Right hindlimb (tissue), 1 donor: ENCODE measurements at regions not wholly inside any gene's neighbourhood (a gene's known extent, or its start where the extent isn't known, plus 50 kb on each side); places are given as distances from the start of the nearest gene placed in this dataset.

ENCODE experiments used
- DNase-seq: peaks from one replicate; pipeline ENCODE4 v3.0.0-alpha.2; 2018

DNA sequence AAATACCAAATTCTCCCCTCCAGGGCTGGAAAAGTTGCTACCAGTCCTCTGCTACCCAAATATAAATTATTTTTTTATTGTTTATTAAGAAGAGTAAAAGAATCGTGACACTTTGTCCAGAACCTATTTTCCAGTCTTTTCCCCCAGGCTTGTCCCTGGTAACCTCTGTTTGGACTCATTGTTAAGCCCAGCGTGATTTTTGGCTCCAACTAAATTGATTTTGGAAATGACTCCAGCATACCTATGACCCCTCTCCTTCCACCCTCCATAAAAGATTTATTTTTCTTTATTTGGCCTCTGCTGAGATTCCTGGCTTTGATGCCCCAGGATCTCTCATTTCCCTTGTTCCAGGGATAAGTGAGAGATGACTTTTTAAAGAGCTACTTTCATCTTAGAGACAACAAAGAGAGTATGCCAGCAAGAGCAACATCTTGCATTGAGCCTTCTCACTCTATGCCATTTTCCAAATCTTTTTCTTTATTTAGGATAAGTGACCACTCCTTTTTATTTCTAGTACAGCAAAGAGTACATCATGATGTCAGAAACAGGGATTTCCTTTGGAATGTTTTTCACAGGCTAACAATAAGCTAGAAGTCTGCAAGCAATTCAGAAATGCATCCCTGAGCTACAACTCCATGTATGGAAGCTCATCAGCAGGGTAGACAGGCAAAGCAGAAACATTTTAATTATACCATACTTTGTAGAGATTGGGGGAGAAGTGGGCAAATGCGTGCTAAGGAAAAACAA, 75.8 kb downstream of the DAD1 start:
- no peak for DNase-seq

DNA sequence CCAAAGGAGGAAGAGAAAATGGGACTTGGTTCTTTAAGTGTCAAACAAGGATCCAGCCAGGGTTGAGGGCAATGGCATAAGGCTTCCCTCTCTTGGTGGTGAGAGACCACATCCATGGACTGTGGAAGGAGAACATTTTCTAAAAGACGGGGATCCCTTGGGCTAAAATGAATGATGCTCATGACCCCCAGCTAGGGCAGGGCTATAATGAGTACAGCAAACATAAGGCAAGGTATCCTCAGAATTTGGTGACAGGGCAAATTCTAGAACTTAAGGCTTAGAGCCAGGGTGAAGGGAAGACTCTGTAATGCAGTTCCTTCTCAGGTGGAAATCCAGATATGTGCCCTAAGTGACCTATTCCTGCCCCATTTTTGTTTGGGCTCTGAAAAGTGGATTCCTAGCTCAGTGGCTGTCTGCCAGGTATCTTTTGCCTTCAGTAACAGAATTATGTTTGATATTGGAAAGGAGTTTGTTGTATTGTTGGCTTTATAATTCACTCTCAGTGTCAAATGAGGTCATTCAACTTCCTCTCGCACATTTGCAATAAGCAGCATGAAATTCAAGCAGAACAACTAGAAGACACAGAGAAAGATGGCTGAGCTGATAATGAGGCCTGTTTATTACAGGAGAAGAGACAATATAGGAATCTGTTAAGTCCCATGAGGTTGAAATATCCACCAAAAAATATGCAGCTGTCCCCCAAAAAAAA, 76.8 kb downstream of the DAD1 start:
- DNase-seq, result no peak

DNA sequence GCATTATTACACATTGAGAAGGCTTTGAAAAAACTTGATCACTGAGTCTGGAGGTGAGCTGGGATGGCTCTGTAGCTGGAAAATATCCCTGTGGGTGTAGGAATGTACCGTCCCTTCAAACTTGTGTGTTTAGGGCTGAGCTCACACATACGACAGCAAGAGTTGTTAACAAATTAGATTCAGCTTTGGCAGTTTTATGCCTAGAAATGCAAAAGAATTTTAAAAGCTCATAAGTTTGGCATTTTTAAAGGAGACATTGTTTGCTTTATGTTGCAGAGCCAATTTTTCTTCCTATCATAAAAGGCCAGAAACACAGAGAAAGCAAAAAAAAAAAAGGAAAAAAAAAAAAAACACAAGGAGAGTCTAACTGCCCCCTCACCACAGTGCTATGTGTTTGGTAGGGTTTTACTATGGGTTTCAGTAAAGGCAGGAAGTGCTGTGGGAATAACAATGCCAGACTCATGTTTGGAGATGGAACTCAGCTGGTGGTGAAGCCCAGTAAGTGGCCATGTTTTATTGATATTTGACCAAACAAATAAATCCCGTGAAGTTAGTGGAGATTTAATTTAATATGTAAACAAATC, 78.4 kb downstream of the DAD1 start:
- DNase-seq, result no peak

DNA sequence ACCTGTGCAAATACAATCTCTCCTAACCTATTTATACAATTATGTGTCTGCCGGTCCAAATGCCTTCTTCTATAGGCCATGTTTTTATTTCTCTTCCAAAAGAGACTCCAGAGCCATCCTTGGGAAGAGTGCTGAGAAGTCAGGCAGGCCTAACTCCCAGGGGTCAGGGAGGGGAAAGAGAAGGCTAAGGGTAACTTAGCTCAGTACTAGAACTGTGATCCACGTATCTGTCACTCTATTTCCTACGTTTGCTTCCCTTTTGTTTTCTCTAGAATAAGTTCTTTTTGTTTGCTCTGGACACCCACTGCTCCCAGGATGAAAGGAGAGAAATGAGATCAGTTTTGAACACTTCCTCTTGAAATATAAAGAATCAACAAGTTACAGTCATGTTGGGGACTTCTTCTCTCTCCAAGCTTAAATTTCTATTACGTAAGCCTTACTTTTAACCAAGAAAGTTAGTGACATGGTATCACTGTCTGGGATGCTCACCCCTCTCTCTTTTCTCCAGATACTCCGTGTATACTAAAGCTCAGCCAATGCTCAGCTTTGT, 79.2 kb downstream of the DAD1 start:
- DNase-seq, result no peak

DNA sequence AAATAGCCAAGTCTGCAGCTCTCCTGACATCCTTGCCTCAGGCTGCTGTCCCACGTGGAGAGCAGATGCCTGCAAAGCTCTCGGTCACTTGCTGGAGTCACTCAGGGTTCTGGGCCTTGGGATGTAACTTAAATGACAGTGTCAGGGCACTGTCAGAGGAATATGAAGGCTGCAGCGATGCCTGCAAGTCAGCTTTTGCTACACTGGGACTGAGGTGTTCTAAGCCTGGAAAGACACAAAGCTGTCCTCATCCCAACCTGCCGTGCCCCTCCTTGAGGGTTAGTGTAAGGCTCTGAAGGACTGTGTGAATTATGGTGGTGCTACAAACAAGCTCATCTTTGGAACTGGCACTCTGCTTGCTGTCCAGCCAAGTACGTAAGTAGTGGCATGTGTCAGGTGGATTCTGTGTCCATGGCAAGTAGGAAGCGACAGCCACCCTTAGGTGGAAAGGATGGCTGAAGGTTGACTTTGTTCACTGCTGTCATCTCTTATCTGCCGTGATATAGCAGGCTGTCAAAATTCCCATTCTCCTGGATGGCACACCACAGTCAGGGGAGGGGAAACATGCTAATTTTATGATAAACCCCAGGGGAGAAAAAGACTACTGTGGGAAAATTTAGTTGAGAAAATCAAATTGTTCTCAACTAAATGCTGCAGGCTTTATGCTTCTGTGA, 79.9 kb downstream of the DAD1 start:
- no peak for DNase-seq

DNA sequence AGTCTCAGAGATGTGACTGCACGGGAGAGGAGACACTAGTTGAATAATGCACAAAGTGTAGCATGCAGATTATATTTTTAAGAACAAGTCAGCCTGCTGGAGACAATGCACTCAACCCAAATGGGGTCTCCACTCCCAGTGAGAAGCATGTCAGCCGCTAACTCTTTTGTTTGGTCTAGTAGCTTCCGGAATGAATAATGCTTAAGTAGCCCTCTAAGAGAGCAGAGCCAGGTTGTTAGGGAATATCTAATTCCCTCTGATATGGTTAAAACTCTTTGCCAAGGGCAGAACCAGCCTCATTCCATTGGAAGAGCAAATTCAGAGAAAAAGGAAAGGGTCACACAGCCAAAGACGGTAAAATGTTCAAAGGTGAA, 80.4 kb downstream of the DAD1 start:
- DNase-seq, result no peak

- DNase-seq, result no peak
Measured at GRCh38 chr14:22508150-22508457, 80.9 kb downstream of the DAD1 start.

DNA sequence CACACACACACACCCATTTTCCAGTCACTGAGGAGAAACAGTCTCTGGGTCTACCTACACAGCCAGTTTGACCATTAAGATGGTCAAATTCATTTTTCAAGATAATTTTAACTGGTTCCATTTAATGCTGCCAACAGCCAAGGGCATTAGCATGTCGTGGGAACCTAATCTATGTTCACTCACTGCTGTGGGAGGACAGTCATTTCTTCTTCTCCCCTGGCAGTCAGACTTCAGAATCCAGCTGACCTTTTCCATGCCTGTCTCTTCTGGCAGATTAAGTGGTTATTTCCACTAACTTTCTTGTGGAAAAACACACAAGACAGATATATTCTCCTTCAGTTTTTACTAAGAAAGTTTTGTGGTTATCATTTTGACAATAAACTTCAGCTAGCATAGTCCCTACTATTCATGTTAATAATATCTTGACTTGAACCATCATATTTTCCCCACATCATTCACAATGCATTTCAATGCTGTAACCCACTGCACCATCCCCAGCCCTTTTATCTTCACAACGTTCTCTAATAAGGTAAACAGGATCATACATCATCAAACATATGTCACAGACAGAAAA, 82.2 kb downstream of the DAD1 start:
- no peak for DNase-seq

- no peak for DNase-seq
Measured at GRCh38 chr14:22506378-22506710, 82.7 kb downstream of the DAD1 start.

DNA sequence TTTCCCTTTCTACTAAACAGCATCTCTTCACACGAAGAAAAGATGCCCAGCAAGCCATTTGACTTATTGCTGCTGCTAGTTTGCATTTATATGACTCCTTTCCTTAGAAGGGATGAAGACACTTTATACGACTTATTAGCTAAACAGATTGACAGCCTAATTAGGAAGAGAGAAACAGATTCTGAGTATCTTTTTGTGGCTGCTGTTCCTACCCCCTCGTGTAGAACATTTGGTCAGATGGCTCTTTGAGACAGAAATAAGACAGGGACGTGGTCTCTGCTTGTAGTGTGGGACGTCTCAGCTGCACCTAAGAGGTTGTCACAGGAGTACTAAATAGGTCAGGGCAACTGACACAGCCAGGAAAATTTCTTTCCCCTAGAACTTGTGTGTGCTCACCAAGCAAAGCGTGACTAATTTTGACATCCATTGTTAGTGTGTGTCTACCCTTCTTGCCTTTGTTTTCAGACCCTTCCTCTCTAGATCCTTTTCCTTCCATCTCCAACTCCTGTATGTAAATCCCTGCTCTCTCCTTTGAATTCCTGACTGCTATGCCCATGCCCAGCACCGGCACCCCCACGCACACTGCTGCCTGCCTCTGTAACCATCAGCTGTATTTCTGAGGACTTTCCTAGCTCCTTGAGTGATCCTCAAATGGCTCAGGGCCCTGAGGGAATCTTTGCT, 83.2 kb downstream of the DAD1 start:
- no peak for DNase-seq

DNA sequence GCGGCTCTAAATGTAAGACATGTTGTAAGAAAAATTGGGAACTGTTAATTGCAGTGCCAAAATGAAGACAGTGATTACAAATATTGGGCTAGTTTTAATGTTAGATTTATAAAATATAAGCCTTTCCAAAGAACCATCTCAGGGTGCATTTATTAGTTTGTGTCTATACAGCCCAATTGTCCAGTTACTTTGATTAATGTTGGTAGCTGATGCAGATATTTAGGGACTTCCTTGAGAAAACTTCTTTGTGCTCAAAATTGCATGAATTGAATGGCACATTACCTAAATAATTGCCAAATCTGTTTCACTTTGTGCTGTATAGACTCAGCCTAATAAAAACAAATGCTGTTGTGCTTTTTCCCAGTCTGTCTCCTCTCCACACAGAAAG, 83.7 kb downstream of the DAD1 start:
- DNase-seq, result no peak

DNA sequence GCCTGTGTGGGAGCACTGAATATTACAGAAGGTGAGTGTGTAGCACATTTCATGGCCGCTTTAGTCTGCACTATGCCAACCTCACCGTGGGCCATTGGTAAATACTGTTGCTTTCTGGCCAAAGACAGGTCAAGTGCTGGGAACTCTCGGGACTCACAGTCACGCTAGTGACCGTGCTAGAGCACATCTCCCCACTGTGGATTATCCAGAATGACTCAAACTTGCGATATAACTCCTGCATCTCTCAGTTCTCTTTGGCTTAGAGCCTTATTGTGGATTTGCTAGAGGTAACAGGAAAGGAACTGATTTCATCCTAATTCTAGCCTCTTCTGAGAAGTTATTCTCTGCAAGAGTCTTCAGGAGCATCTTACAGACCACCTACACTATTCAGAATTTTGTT, 86.5 kb downstream of the DAD1 start:
- no peak for DNase-seq

DNA sequence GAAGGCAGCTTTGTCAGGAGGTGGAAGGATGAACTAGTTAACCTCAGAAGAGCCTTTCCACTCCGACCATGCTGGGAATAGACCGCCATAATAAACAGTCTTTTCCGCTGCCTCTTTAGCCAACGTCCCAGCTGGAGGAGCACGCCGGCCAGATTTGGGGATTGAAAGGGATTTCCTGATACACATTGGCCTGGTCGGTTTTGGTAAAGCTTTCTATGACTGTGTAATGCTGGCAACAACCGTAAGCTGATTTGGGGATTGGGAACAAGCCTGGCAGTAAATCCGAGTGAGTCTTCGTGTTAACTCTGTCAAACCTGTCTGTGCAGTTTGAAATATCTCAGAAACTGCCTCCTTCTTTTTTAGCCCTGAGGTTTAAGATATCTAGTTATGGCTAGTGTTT, 87.0 kb downstream of the DAD1 start:
- DNase-seq, result peak; percentile 74

GRCh38 chr14:22500954-22501726, 87.9 kb downstream of the DAD1 start:
- DNase-seq, result no peak

DNA sequence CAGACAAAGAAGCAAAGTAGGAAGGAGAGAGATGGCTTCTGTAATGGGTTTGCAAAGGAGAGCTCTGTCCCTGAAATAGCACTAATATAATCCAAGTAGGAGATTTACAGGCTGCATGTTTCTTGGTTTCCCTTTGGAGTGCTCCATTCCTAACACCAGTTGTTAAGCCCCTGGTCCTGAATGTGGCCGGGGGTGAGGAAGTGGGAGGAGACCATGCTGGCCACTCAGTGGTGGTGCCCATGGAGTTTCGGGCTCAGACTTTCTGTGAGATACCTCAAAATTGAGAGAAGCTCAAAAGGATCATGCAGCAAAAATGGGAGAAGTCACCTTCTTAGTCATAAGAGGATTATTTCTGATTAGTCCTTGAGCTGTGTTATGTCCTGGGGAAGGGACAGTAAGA, 88.5 kb downstream of the DAD1 start:
- DNase-seq, result no peak

GRCh38 chr14:22497671-22498093, 91.3 kb downstream of the DAD1 start:
- no peak for DNase-seq

DNA sequence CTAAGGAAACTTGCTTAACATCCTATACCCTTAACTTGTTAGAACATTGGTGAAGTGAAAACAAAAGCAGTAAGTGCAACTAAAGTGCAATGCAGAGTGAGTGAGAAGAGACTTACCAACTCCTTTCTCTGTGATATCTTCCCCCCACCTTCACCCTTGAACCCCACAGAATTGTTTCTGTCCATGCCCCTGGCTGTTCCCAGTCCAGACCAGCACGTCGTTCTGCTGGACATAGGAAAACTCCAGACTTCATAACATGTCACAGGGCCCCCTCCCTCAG, 91.9 kb downstream of the DAD1 start:
- no peak for DNase-seq

DNA sequence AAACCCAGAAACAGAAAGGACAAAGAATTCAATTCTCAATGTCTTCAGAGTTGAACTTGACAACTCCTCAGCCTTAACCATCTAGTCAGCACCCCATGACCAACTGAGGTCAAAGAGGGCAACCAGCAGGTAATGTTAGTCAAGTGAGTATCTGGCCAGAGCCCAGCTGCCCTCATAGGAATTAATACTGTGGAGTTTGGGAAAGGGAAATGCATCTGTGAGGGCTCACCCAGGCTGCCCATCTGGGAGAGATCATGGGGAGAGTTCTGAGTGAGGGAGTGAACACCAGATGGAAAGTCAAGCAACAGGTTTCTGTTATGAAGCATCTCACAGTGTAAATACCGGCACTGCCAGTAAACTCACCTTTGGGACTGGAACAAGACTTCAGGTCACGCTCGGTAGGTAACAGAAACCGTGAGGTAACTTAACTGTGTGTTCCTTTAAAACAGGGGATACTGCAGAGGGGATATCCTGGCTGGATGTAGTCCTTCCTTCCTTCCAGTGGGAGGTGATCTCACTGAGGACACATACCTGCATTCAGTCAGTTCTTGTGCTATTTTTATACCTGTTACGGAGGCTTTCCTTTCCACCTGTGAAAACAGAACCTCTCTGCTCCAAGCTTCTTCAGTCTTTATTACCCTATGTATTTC, 94.4 kb downstream of the DAD1 start:
- DNase-seq, result no peak

DNA sequence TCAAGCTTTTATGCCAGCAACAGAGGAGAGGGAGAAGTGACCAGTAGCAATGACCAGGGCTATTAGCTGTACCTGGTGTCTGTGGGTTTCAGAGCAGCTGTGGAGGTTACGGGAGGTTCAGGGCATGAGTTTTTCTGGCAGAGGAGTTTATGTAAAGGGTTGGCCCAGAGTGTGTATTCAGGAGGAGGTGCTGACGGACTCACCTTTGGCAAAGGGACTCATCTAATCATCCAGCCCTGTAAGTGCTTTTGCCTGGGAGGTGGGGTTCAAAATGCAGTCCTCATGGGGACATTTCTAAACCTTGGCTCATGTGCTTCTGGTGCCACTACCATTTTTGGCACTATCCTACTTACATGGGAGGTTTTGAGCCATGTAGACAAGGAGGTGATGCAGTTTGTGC, 95.3 kb downstream of the DAD1 start:
- DNase-seq, result no peak

DNA sequence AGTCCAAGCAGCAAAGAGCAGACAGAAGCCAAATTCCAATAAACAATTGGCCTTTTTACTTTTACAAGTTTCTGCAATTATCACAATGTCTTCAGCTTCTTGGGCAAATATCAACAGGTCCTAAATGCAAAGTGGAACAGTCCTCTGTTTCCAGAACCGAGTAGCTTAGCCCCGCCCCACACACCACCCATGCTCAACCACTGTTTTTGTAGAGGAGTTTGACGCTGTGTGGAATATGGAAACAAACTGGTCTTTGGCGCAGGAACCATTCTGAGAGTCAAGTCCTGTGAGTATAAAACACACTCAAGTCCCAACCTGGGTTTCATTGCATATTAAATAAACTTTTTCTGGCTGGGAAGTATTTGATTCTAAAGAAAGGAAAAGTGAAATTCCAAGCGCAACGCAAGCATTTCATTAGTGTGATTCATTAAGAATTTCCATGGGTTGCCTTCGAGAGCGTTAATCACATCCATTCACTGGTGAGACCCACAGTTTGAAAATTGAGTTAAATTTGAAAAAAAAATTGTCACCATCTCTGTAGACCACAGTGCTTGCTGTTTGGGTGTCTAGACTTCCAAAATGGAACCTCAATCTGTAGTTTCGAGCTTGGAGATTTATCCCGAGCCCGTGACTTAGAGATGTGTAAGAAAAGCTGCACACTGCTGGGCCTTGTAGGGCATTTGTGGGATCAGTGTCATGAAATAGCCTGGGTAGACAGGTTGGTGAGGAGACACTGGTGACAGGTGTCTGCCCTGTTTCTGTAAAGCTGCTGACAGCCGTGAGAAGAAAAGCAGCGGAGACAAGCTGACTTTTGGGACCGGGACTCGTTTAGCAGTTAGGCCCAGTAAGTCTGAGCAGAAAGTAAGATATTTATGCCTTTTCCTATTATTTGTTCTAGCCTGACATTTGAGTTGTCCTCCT, 96.1 kb downstream of the DAD1 start:
- DNase-seq, result no peak
